A673 (cell line): ENCODE measurements at regions not wholly inside any gene's neighbourhood (a gene's known extent, or its start where the extent isn't known, plus 50 kb on each side); places are given as distances from the start of the nearest gene placed in this dataset.
A peak's percentile ranks its signal among the peaks of the same experiment; 100 is the strongest.

ENCODE experiments used
- CTCF ChIP-seq: fragments of 300-800, 200-600 bp; sonication (generic); conservative IDR thresholded peaks from 2 replicates; pipeline ENCODE4 v1.5.1; 2017; ENCODE audit warnings: low read depth, mild to moderate bottlenecking, antibody characterized with exemption, low read length, moderate library complexity, mixed read lengths
- EZH2 ChIP-seq: fragments of 200-600 bp; sonication (generic); IDR thresholded peaks from 2 replicates; pipeline ENCODE4 v1.6.1; 2017; ENCODE audit warnings: borderline replicate concordance, low read depth, mild to moderate bottlenecking, mixed read lengths, antibody characterized with exemption, low read length; ENCODE audit not compliant: poor library complexity, severe bottlenecking

GRCh38 chr2:211033765-211034164, 477.4 kb downstream of the CPS1 start:
- TF ChIP-seq CTCF (peak; percentile 75), EZH2 (no peak)
